Neuronal stem cell (in vitro differentiated cells): ENCODE measurements at regions not wholly inside any gene's neighbourhood (a gene's known extent, or its start where the extent isn't known, plus 50 kb on each side); places are given as distances from the start of the nearest gene placed in this dataset.
A peak's percentile ranks its signal among the peaks of the same experiment; 100 is the strongest.

Source experiments
- DNase-seq: peaks from one replicate; pipeline ENCODE4 v3.0.0-alpha.2; 2013; ENCODE audit warnings: low spot score
- H2AFZ ChIP-seq: one replicate; pipeline ENCODE4 v1.6.1; 2013; ENCODE audit warnings: mild to moderate bottlenecking, low read length, inconsistent platforms
- H2AK5ac ChIP-seq: 2 replicates; pipeline ENCODE4 v1.6.1; 2013; ENCODE audit warnings: low read depth, mild to moderate bottlenecking, inconsistent platforms, low read length, moderate library complexity, mixed read lengths
- H2BK120ac ChIP-seq: 2 replicates; pipeline ENCODE4 v1.6.1; 2013; ENCODE audit warnings: low read depth, mild to moderate bottlenecking, inconsistent platforms, low read length, moderate library complexity, mixed read lengths
- H2BK12ac ChIP-seq: one replicate; pipeline ENCODE4 v1.6.1; 2013; ENCODE audit warnings: low read length, inconsistent platforms
- H2BK15ac ChIP-seq: 2 replicates; pipeline ENCODE4 v1.6.1; 2013; ENCODE audit warnings: mild to moderate bottlenecking, low read length, inconsistent platforms, mixed read lengths
- H2BK5ac ChIP-seq: one replicate; pipeline ENCODE4 v1.6.1; 2013; ENCODE audit warnings: inconsistent platforms, mild to moderate bottlenecking, low read length, moderate library complexity
- H3K14ac ChIP-seq: one replicate; pipeline ENCODE4 v1.6.1; 2013; ENCODE audit warnings: low read length, inconsistent platforms
- H3K18ac ChIP-seq: 2 replicates; pipeline ENCODE4 v1.6.1; 2013; ENCODE audit warnings: low read length, inconsistent platforms
- H3K23ac ChIP-seq: 2 replicates; pipeline ENCODE4 v1.6.1; 2013; ENCODE audit warnings: low read depth, mild to moderate bottlenecking, mixed read lengths, low read length, inconsistent platforms; ENCODE audit not compliant: poor library complexity
- H3K27ac ChIP-seq: replicated peaks from 3 replicates; pipeline ENCODE4 v1.5.1; 2013; ENCODE audit warnings: low read length, inconsistent platforms
- H3K27me3 ChIP-seq, 3 experiments: 2 replicates each; pipeline ENCODE4 v1.6.1; 2013; ENCODE audit warnings: low read length in 3 of 3, mild to moderate bottlenecking in 2 of 3, inconsistent platforms in 1 of 3, low read depth in 1 of 3, mixed read lengths in 1 of 3, moderate library complexity in 1 of 3; ENCODE audit not compliant: control insufficient read depth in 3 of 3, insufficient read depth in 3 of 3
- H3K36me3 ChIP-seq, 2 donors: replicated peaks in 1 of 2; 2 replicates each; pipeline ENCODE4 v1.6.1; 2013; ENCODE audit warnings: low read length in 2 of 2; ENCODE audit not compliant: control insufficient read depth in 2 of 2, insufficient read depth in 2 of 2
- H3K4ac ChIP-seq: 2 replicates; pipeline ENCODE4 v1.6.1; 2013; ENCODE audit warnings: inconsistent platforms, mild to moderate bottlenecking, low read length, moderate library complexity
- H3K4me1 ChIP-seq, 2 donors: 1 replicate in 1 of 2; 2 replicates in 1 of 2; pipeline ENCODE4 v1.6.1; 2013; ENCODE audit warnings: low read length in 2 of 2, low read depth in 1 of 2; ENCODE audit not compliant: control insufficient read depth in 2 of 2, insufficient read depth in 1 of 2
- H3K4me2 ChIP-seq: one replicate; pipeline ENCODE4 v1.6.1; 2013; ENCODE audit warnings: mild to moderate bottlenecking, low read length, inconsistent platforms; ENCODE audit not compliant: insufficient read depth, poor library complexity, severe bottlenecking
- H3K4me3 ChIP-seq, 2 donors: 2 replicates each; pipeline ENCODE4 v1.5.1; 2013; ENCODE audit warnings: low read length in 2 of 2, mild to moderate bottlenecking in 2 of 2, inconsistent platforms in 1 of 2, moderate library complexity in 1 of 2
- H3K79me1 ChIP-seq: one replicate; pipeline ENCODE4 v1.6.1; 2013; ENCODE audit warnings: low read depth, mild to moderate bottlenecking, inconsistent platforms, low read length, moderate library complexity
- H3K9ac ChIP-seq: one replicate; pipeline ENCODE4 v1.6.1; 2013; ENCODE audit warnings: mild to moderate bottlenecking, low read depth, low read length, inconsistent platforms; ENCODE audit not compliant: poor library complexity
- H3K9me3 ChIP-seq, 2 donors: replicated peaks in 1 of 2; 2 replicates each; pipeline versions ENCODE3 to v1.6.1; 2013; ENCODE audit warnings: low read length in 2 of 2, mild to moderate bottlenecking in 2 of 2, inconsistent platforms in 1 of 2, low read depth in 1 of 2, mixed read lengths in 1 of 2, moderate library complexity in 1 of 2; ENCODE audit not compliant: control insufficient read depth in 2 of 2, insufficient read depth in 1 of 2
- H4K8ac ChIP-seq: one replicate; pipeline ENCODE4 v1.6.1; 2013; ENCODE audit warnings: low read depth, mild to moderate bottlenecking, inconsistent platforms, low read length, moderate library complexity
- H4K91ac ChIP-seq: one replicate; pipeline ENCODE4 v1.6.1; 2013; ENCODE audit warnings: low read length, low read depth, mild to moderate bottlenecking, inconsistent platforms; ENCODE audit not compliant: poor library complexity
- WGBS, 2 donors: extraction: QIAGEN DNeasy Blood & Tissue Kit; methylation state at CpG; one replicate each; pipeline ENCODE4 v1.1.7; 2013; ENCODE audit warnings: missing lambda C conversion rate in 2 of 2, mixed read lengths in 1 of 2; ENCODE audit not compliant: insufficient read length in 2 of 2, insufficient replicate concordance in 1 of 2; ENCODE audit errors: extremely low coverage in 2 of 2; 5-methylcytosine and 5-hydroxymethylcytosine counted together

DNA sequence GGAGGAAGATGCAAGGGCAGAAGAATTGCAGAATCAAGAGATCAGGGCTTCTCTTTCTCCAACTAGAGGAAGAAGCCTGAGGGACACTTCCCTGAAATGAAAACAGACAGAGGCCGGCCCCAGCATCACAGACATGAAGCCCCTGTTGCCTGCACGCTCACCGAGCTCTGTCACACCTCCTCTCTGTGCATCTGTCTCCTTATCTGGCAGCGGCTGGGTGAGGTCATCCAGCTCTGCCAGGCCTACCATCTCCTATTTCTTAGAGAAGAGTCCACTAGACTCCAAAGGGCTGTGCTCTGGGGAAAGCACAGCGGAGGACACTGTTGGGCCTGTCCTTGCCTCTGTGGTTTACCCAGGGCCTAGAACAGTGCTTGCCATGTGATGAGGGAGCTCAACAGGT, 71.9 kb upstream of the MLN start:
- no peak overlapping the region for H2BK120ac ChIP-seq
- H2BK15ac ChIP-seq: no peak overlapping the region
- WGBS, 2 donors: no CpG with 5 or more reads among the region's 5 CpGs
- H3K14ac ChIP-seq: no peak overlapping the region
- no peaks in the 10 kb centered on the region for H3K79me1 ChIP-seq
- H3K23ac ChIP-seq: no peak overlapping the region
- no peak overlapping the region for H4K8ac ChIP-seq
- no peak for DNase-seq
- no peak overlapping the region for H3K27ac ChIP-seq
- H3K4me3 ChIP-seq: no peak overlapping the region
- no peak overlapping the region for H2BK12ac ChIP-seq
- H2AFZ ChIP-seq: no peak overlapping the region
- H3K27me3 ChIP-seq: peaks cover 0 to 19% (median 0%) of the 10 kb centered on the region in 3 experiments
- H3K9me3 ChIP-seq: no peaks in the 10 kb centered on the region
- no peak overlapping the region for H2AK5ac ChIP-seq
- H2BK5ac ChIP-seq: no peak overlapping the region
- no peak overlapping the region for H3K18ac ChIP-seq
- H3K36me3 ChIP-seq: no peaks in the 10 kb centered on the region
- no peak overlapping the region for H3K9ac ChIP-seq
- no peak overlapping the region for H4K91ac ChIP-seq
- H3K4me2 ChIP-seq: no peak overlapping the region
- no peak overlapping the region for H3K4ac ChIP-seq
- peaks cover 0 to 6% of the 10 kb centered on the region in 2 donors for H3K4me1 ChIP-seq

DNA sequence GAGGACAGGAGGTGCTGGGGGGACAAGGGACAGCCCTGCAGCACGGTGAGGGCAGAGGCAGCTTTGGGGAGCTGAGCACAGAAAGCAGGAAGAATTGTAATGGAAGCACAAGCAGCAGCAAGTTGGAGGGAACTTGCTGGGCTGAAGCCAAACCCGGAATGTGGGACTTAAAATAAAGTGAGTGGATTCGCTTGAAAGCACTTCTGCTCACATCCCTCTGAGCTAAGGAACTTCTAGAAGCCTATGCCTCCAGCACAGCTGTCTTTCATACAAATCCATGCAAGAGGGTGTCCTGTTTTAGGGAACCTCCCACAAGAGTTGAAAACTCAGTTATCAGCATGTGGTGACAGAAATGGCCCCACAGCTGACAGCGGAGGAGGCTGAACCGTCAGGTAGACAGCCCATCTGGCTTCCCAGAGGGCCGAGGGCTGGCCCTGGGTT, 71.4 kb upstream of the MLN start:
- H3K23ac ChIP-seq: no peak overlapping the region
- H2BK15ac ChIP-seq: no peak overlapping the region
- no peak overlapping the region for H4K91ac ChIP-seq
- no peak overlapping the region for H3K18ac ChIP-seq
- H2AK5ac ChIP-seq: no peak overlapping the region
- no peak overlapping the region for H4K8ac ChIP-seq
- no peak overlapping the region for H2BK12ac ChIP-seq
- H3K27ac ChIP-seq: no peak overlapping the region
- no peak overlapping the region for H2AFZ ChIP-seq
- no peaks in the 10 kb centered on the region for H3K36me3 ChIP-seq
- H3K79me1 ChIP-seq: no peaks in the 10 kb centered on the region
- H3K4ac ChIP-seq: no peak overlapping the region
- no peak overlapping the region for H2BK120ac ChIP-seq
- WGBS, 2 donors: no CpG with 5 or more reads among the region's 6 CpGs
- no peak for DNase-seq
- peaks cover 0 to 6% of the 10 kb centered on the region in 2 donors for H3K4me1 ChIP-seq
- H3K4me3 ChIP-seq: no peak overlapping the region
- no peak overlapping the region for H3K4me2 ChIP-seq
- no peak overlapping the region for H3K14ac ChIP-seq
- H2BK5ac ChIP-seq: no peak overlapping the region
- H3K9me3 ChIP-seq: no peaks in the 10 kb centered on the region
- no peak overlapping the region for H3K9ac ChIP-seq
- peaks cover 0 to 19% (median 0%) of the 10 kb centered on the region in 3 experiments for H3K27me3 ChIP-seq

DNA sequence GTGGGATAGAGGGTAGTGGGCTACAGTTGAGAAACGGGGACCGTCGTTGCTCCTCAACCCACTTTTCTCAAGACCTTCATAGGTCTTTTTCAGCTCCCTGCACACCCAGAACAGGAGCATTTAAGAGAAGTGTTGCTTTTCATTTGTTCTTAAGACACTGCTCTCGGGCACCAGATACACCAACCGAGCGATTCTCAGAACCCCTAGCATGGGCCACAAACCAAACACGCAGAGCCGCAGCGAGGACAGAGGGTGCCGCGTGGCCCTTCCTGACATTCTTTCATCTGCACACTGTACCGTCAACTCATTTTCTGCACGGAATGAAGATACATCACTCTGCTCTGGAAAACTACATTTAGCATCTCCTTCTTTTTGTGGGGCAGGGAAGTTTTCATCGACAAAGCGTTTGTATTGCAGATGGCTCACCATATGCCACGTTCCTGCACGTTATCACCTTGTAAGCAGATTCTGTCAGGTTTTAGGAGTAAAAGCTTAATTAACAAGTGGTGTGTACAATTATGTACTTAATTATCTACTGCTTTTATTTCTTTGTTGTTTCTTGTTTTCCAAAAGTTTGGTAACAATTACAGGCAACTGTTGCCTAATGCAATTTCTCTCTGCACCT, 70.4 kb upstream of the MLN start:
- no peak overlapping the region for H3K14ac ChIP-seq
- H3K4me3 ChIP-seq: no peak overlapping the region
- no peak overlapping the region for H2AK5ac ChIP-seq
- no peaks in the 10 kb centered on the region for H3K9me3 ChIP-seq
- no peak overlapping the region for H2BK120ac ChIP-seq
- H3K9ac ChIP-seq: no peak overlapping the region
- H3K18ac ChIP-seq: no peak overlapping the region
- no peak for DNase-seq
- H2BK15ac ChIP-seq: no peak overlapping the region
- H3K79me1 ChIP-seq: no peaks in the 10 kb centered on the region
- no peak overlapping the region for H2BK12ac ChIP-seq
- H3K36me3 ChIP-seq: no peaks in the 10 kb centered on the region
- H4K8ac ChIP-seq: no peak overlapping the region
- no peak overlapping the region for H3K27ac ChIP-seq
- H2AFZ ChIP-seq: no peak overlapping the region
- H4K91ac ChIP-seq: no peak overlapping the region
- WGBS, 2 donors: no CpG with 5 or more reads among the region's 17 CpGs
- no peak overlapping the region for H3K4me2 ChIP-seq
- no peak overlapping the region for H2BK5ac ChIP-seq
- H3K23ac ChIP-seq: no peak overlapping the region
- H3K27me3 ChIP-seq: peaks cover 0 to 19% (median 0%) of the 10 kb centered on the region in 3 experiments
- no peak overlapping the region for H3K4ac ChIP-seq
- peaks cover 4 to 12% of the 10 kb centered on the region in 2 donors for H3K4me1 ChIP-seq

DNA sequence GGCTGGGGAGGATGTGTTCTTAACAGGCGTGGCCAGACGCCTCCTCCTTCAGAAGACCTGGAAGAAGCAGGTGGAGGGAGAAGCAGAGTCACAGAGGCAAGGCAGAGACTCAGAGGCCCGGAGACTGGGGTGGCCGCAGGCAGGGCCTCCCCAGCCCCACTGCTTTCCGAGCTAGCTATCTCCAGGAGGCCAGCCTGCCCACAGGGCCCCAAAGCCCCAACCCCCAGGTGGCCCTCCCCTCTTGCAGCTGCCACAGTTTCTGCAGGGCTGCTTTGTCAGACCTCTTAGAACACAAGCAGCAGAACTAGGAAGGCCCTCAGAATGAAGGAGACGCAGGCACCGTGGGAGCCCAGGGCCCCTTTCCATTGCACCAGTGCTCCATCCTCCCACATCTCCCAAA, 69.0 kb upstream of the MLN start:
- Histone ChIP-seq H3K27me3 (peaks cover 0 to 25% (median 0%) of the 10 kb centered on the region in 3 experiments), H3K27ac (no peak overlapping the region), H2AFZ (no peak overlapping the region)

More for the DNA sequence above, 69.0 kb upstream of the MLN start:
- Histone ChIP-seq H3K4me3 (no peak overlapping the region), H3K14ac (no peak overlapping the region), H3K9ac (no peak overlapping the region), H3K79me1 (no peaks in the 10 kb centered on the region), H2BK120ac (no peak overlapping the region), H3K9me3 (no peaks in the 10 kb centered on the region), H3K4me1 (peaks cover 4 to 18% of the 10 kb centered on the region in 2 donors), H4K91ac (no peak overlapping the region), H4K8ac (no peak overlapping the region), H2BK15ac (peak overlapping the region; percentile 38), H3K4me2 (no peak overlapping the region), H2BK12ac (no peak overlapping the region), H2BK5ac (no peak overlapping the region), H3K4ac (no peak overlapping the region), H2AK5ac (peak overlapping the region; percentile 13), H3K23ac (no peak overlapping the region), H3K18ac (no peak overlapping the region), H3K36me3 (no peaks in the 10 kb centered on the region)
- no CpG with 5 or more reads among the region's 7 CpGs for WGBS, 2 donors
- DNase-seq: no peak
